HFFc6 (cell line): ENCODE measurements at regions not wholly inside any gene's neighbourhood (a gene's known extent, or its start where the extent isn't known, plus 50 kb on each side); places are given as distances from the start of the nearest gene placed in this dataset.

Experiments used
- DNase-seq: peaks from one replicate; pipeline ENCODE4 v3.0.0-alpha.2; 2018
- H3K27ac Mint-ChIP-seq: 2 replicates; pipeline ENCODE4 v1.8.0; 2020; ENCODE audit warnings: mild to moderate bottlenecking, mixed read lengths
- H3K27me3 Mint-ChIP-seq: 2 replicates; pipeline ENCODE4 v1.8.0; 2021; ENCODE audit warnings: mild to moderate bottlenecking, moderate library complexity, mixed read lengths; ENCODE audit not compliant: insufficient read depth
- H3K36me3 Mint-ChIP-seq: 2 replicates; pipeline ENCODE4 v1.8.0; 2021; ENCODE audit warnings: low read depth, mixed read lengths
- H3K4me1 Mint-ChIP-seq: 2 replicates; pipeline ENCODE4 v1.8.0; 2020; ENCODE audit warnings: low read depth, mixed read lengths
- H3K4me3 Mint-ChIP-seq: 2 replicates; pipeline ENCODE4 v1.8.0; 2020; ENCODE audit warnings: mild to moderate bottlenecking, moderate library complexity, mixed read lengths
- H3K9me3 Mint-ChIP-seq: 2 replicates; pipeline ENCODE4 v1.8.0; 2020; ENCODE audit warnings: mild to moderate bottlenecking, mixed read lengths
- CTCF ChIP-seq: fragments of 200-600 bp; sonication (generic); IDR thresholded peaks from 2 replicates; pipeline ENCODE4 v1.5.0; 2021; ENCODE audit warnings: antibody characterized with exemption, mild to moderate bottlenecking

- no peak for TF ChIP-seq CTCF
- Mint-ChIP-seq H3K4me1 (no peaks in the 10 kb centered on the region), H3K36me3 (no peaks in the 10 kb centered on the region), H3K27me3 (no peaks in the 10 kb centered on the region), H3K27ac (no peak overlapping the region), H3K4me3 (no peak overlapping the region), H3K9me3 (peaks cover 39% of the 10 kb centered on the region)
- DNase-seq, result no peak
Observed at GRCh38 chr2:129722306-129723019, 257.0 kb upstream of the RAB6C start.

- no peak for DNase-seq
- TF ChIP-seq CTCF, result no peak
- Mint-ChIP-seq H3K4me1 (no peaks in the 10 kb centered on the region), H3K9me3 (peaks cover 48% of the 10 kb centered on the region), H3K4me3 (no peak overlapping the region), H3K36me3 (no peaks in the 10 kb centered on the region), H3K27me3 (peaks cover 1% of the 10 kb centered on the region; the same call in 1 of the 2 replicates), H3K27ac (no peak overlapping the region)
Observed at GRCh38 chr2:129723277-129724020, 256.0 kb upstream of the RAB6C start.

- peaks cover 46% of the 10 kb centered on the region for H3K9me3 Mint-ChIP-seq
- no peaks in the 10 kb centered on the region for H3K4me1 Mint-ChIP-seq
- no peak overlapping the region for H3K27ac Mint-ChIP-seq
- H3K36me3 Mint-ChIP-seq, result no peaks in the 10 kb centered on the region
- H3K27me3 Mint-ChIP-seq, result peaks cover 2% of the 10 kb centered on the region; the same call in 1 of the 2 replicates
- DNase-seq, result no peak
- H3K4me3 Mint-ChIP-seq, result no peak overlapping the region
- TF ChIP-seq CTCF, result no peak
Observed at GRCh38 chr2:129724021-129724757, 255.3 kb upstream of the RAB6C start.

GRCh38 chr2:129726216-129726615 is 253.2 kb upstream of the RAB6C start:
- Mint-ChIP-seq H3K36me3 (no peaks in the 10 kb centered on the region), H3K27me3 (peaks cover 2% of the 10 kb centered on the region; the same call in 1 of the 2 replicates), H3K4me3 (no peak overlapping the region), H3K9me3 (peaks cover 47% of the 10 kb centered on the region), H3K27ac (no peak overlapping the region), H3K4me1 (no peaks in the 10 kb centered on the region)
- no peak for DNase-seq
- no peak for TF ChIP-seq CTCF

GRCh38 chr2:129727286-129727685 is 252.2 kb upstream of the RAB6C start:
- Mint-ChIP-seq H3K9me3 (peaks cover 47% of the 10 kb centered on the region), H3K27ac (no peak overlapping the region), H3K27me3 (peaks cover 2% of the 10 kb centered on the region; the same call in 1 of the 2 replicates), H3K4me1 (no peaks in the 10 kb centered on the region), H3K4me3 (no peak overlapping the region), H3K36me3 (no peaks in the 10 kb centered on the region)
- TF ChIP-seq CTCF, result no peak
- DNase-seq, result no peak
